ENCODE measurements at regions not wholly inside any gene's neighbourhood (a gene's known extent, or its start where the extent isn't known, plus 50 kb on each side); places are given as distances from the start of the nearest gene placed in this dataset.

DNA sequence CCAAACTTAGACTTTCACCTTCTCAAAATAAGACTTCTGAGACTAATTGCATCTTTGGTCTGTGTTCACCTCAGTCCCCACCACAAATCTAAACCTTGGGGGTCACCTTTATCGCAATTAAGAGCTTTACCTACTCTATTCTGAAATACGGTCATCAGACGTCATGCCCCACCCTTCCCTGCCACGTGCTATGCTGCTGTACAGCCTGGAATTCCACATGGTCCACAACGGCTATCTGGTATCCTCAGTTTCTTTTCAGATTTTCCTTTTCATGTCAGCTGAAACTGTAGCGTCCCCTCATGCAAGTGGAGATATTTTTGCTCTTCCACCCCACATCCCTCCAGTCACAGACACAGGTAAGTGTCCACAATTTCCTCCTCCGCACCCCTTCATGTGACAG lies 511.1 kb downstream of the DIRAS2 start:
- TF ChIP-seq, protein P1, sequence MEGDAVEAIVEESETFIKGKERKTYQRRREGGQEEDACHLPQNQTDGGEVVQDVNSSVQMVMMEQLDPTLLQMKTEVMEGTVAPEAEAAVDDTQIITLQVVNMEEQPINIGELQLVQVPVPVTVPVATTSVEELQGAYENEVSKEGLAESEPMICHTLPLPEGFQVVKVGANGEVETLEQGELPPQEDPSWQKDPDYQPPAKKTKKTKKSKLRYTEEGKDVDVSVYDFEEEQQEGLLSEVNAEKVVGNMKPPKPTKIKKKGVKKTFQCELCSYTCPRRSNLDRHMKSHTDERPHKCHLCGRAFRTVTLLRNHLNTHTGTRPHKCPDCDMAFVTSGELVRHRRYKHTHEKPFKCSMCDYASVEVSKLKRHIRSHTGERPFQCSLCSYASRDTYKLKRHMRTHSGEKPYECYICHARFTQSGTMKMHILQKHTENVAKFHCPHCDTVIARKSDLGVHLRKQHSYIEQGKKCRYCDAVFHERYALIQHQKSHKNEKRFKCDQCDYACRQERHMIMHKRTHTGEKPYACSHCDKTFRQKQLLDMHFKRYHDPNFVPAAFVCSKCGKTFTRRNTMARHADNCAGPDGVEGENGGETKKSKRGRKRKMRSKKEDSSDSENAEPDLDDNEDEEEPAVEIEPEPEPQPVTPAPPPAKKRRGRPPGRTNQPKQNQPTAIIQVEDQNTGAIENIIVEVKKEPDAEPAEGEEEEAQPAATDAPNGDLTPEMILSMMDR (IDR thresholded peaks at IDR 0.05; ENCODE audit: low read depth, low read length): no peak
- Histone ChIP-seq H3K9me3 (ENCODE audit: low read depth) (no peaks in the 10 kb centered on the region), H3K27me3 (peaks cover 20% of the 10 kb centered on the region), H3K36me3 (no peaks in the 10 kb centered on the region), H3K27ac (no peak overlapping the region), H3K4me3 (no peak overlapping the region), H3K4me1 (ENCODE audit: low read depth) (no peaks in the 10 kb centered on the region)
- DNase-seq (ENCODE audit: low read depth in 1 of 2, low spot score in 1 of 2): no peak

DNA sequence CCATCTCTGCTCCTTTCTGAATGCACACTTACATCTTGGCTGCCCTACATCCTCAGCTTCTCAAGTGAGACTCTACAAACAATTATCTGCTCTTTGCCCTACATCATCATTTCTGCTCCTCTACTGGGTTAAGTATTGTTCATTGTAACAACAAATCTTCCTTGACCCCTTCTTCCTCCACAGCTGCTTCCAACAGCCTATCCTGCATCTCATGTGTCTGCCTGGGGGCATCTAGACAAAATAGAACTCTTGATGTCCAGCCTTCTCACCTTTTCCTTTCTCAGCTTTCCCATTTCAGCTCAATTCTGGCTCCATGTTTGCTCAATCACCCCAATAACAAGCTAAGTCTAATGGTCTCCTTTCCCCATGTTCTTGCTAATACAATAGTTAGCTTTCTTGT lies 509.8 kb downstream of the DIRAS2 start:
- TF ChIP-seq, protein P1 (IDR thresholded peaks at IDR 0.05; ENCODE audit: low read depth, low read length): no peak
- Histone ChIP-seq H3K36me3 (no peaks in the 10 kb centered on the region), H3K4me1 (ENCODE audit: low read depth) (peaks cover 5% of the 10 kb centered on the region), H3K27me3 (peaks cover 19% of the 10 kb centered on the region), H3K9me3 (ENCODE audit: low read depth) (no peaks in the 10 kb centered on the region), H3K27ac (no peak overlapping the region), H3K4me3 (no peak overlapping the region)
- no peak for DNase-seq (ENCODE audit: low read depth in 1 of 2, low spot score in 1 of 2)

DNA sequence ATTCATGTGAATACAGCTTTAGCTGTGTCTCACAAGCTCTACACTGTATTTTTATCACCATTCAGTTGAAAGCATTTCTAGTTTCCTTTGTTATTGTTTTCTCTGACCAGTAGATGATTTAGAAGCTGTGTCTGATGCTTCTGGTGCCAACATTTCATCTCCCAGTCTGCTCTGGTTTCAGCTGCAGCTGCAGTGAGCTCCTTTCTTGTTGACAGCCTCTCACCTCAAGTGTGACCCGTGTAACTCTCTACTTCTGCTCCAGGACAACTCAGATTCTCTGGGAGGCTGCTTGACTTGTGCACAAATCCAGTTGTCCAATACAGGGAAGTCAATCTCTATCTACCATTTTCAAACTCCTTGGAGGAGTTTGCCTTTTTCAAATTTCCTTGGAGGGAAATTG lies 504.8 kb downstream of the DIRAS2 start:
- Histone ChIP-seq H3K9me3 (ENCODE audit: low read depth) (no peaks in the 10 kb centered on the region), H3K27me3 (peaks cover 7% of the 10 kb centered on the region), H3K4me3 (no peak overlapping the region), H3K4me1 (ENCODE audit: low read depth) (peaks cover 10% of the 10 kb centered on the region), H3K36me3 (no peaks in the 10 kb centered on the region), H3K27ac (no peak overlapping the region)
- DNase-seq (ENCODE audit: low read depth in 1 of 2, low spot score in 1 of 2): peak in 1 of 2 donors; percentile 72
- TF ChIP-seq, protein P1 (IDR thresholded peaks at IDR 0.05; ENCODE audit: low read depth, low read length): no peak

DNA sequence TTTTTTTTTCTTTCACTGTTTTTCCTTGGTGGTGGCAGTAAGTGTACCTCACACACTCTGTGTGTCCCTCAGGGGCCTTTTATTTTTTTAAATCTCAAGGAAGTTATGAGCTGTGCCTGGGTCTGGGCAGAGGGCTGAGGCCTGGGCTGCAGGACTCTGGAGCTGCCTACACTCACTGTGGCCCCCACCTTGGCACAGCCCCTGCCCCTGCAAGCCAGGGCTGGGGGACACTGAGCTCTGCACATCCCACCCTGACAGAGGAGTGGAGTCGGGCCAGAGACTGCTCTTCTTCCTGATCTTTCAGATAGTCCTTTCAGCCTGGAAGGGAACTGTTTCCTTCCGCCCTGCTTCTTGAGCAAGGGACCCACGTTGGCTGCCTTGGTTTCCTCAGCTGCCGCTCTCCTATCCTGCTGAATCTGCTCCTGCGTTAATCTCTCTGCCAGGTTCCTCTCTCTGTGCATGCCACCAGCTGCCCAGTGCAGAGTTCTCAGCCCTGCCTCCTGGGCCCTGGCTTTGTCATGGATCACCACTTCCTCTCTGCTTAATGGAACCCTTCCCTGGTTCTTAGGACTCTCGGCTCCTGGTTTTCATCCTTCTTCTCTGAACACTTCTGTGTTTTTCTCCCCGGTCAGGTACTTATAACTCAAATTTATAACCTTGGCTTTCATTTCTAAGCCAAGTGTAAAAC lies 502.3 kb downstream of the DIRAS2 start:
- no peaks in the 10 kb centered on the region for H3K9me3 ChIP-seq (ENCODE audit: low read depth)
- H3K27me3 ChIP-seq: no peaks in the 10 kb centered on the region
- H3K4me3 ChIP-seq: no peak overlapping the region
- no peak overlapping the region for H3K27ac ChIP-seq
- no peak for DNase-seq (ENCODE audit: low read depth in 1 of 2, low spot score in 1 of 2)
- peaks cover 10% of the 10 kb centered on the region for H3K4me1 ChIP-seq (ENCODE audit: low read depth)
- TF ChIP-seq, protein P1 (IDR thresholded peaks at IDR 0.05; ENCODE audit: low read depth, low read length): no peak
- H3K36me3 ChIP-seq: no peaks in the 10 kb centered on the region

GRCh38 chr9:90141723-90142122 lies 500.9 kb downstream of the DIRAS2 start:
- Histone ChIP-seq H3K4me3 (no peak overlapping the region), H3K9me3 (ENCODE audit: low read depth) (no peaks in the 10 kb centered on the region), H3K27ac (no peak overlapping the region), H3K4me1 (ENCODE audit: low read depth) (peaks cover 10% of the 10 kb centered on the region), H3K27me3 (no peaks in the 10 kb centered on the region), H3K36me3 (no peaks in the 10 kb centered on the region)
- peak; percentile 40 to 53 for DNase-seq (ENCODE audit: low read depth in 1 of 2, low spot score in 1 of 2)
- TF ChIP-seq, protein P1 (IDR thresholded peaks at IDR 0.05; ENCODE audit: low read depth, low read length): peak; percentile 59

Measured in cardiac muscle cell (in vitro differentiated cells and primary cell).